Neutrophil (primary cell): ENCODE measurements at regions not wholly inside any gene's neighbourhood (a gene's known extent, or its start where the extent isn't known, plus 50 kb on each side); places are given as distances from the start of the nearest gene placed in this dataset.

Experiments
- H3K27ac ChIP-seq: fragments of 200-600 bp; sonication (generic); 2 replicates; pipeline ENCODE4 v1.5.1; 2016; ENCODE audit warnings: mild to moderate bottlenecking, moderate library complexity
- H3K27me3 ChIP-seq: fragments of 200-600 bp; sonication (generic); 2 replicates; pipeline ENCODE4 v1.6.0; 2016; ENCODE audit warnings: mild to moderate bottlenecking
- H3K36me3 ChIP-seq: fragments of 200-600 bp; sonication (generic); 2 replicates; pipeline ENCODE4 v1.5.1; 2017
- H3K4me1 ChIP-seq, 2 experiments: fragments of 200-600 bp in 1 of 2; sonication (generic) in 1 of 2; 1 replicate in 1 of 2; 2 replicates in 1 of 2; pipeline versions ENCODE4 v1.5.1 to v1.6.1; 2013 to 2016; ENCODE audit warnings: low read depth in 1 of 2, low read length in 1 of 2, mild to moderate bottlenecking in 1 of 2, moderate library complexity in 1 of 2; ENCODE audit not compliant: control insufficient read depth in 1 of 2, insufficient read depth in 1 of 2
- H3K4me3 ChIP-seq, 2 experiments: fragments of 200-600 bp in 1 of 2; sonication (generic) in 1 of 2; 1 replicate in 1 of 2; 2 replicates in 1 of 2; pipeline ENCODE4 v1.5.1; 2013 to 2016; ENCODE audit warnings: low read depth in 1 of 2, low read length in 1 of 2, mild to moderate bottlenecking in 1 of 2, moderate library complexity in 1 of 2
- H3K9me3 ChIP-seq: fragments of 200-600 bp; sonication (generic); 2 replicates; pipeline ENCODE4 v1.5.1; 2016
- CTCF ChIP-seq: fragments of 200-600 bp; sonication (generic); IDR thresholded peaks from 2 replicates; pipeline ENCODE4 v1.5.1; 2016; ENCODE audit warnings: antibody characterized with exemption

GRCh38 chr22:49623715-49624114, 204.0 kb downstream of the BRD1 start:
- TF ChIP-seq CTCF, result no peak
- no peaks in the 10 kb centered on the region for H3K27me3 ChIP-seq

GRCh38 chr22:49623176-49623575, 204.5 kb downstream of the BRD1 start:
- no peak for TF ChIP-seq CTCF
- H3K9me3 ChIP-seq, result no peaks in the 10 kb centered on the region
- H3K27ac ChIP-seq, result no peak overlapping the region
- H3K4me1 ChIP-seq, result no peaks in the 10 kb centered on the region
- H3K4me3 ChIP-seq, result no peak overlapping the region
- H3K27me3 ChIP-seq, result no peaks in the 10 kb centered on the region
- peaks cover 16% of the 10 kb centered on the region for H3K36me3 ChIP-seq

More at GRCh38 chr22:49623715-49624114, 204.0 kb downstream of the BRD1 start:
- no peaks in the 10 kb centered on the region for H3K9me3 ChIP-seq
- no peak overlapping the region for H3K27ac ChIP-seq
- no peak overlapping the region for H3K4me3 ChIP-seq
- H3K36me3 ChIP-seq, result peaks cover 18% of the 10 kb centered on the region
- H3K4me1 ChIP-seq, result no peaks in the 10 kb centered on the region

GRCh38 chr22:49622241-49623105, 205.2 kb downstream of the BRD1 start:
- H3K9me3 ChIP-seq, result no peaks in the 10 kb centered on the region
- no peak overlapping the region for H3K27ac ChIP-seq
- peaks cover 16% of the 10 kb centered on the region for H3K36me3 ChIP-seq
- no peaks in the 10 kb centered on the region for H3K27me3 ChIP-seq
- no peak overlapping the region for H3K4me3 ChIP-seq
- TF ChIP-seq CTCF, result no peak
- no peaks in the 10 kb centered on the region for H3K4me1 ChIP-seq

GRCh38 chr22:49621601-49622210, 206.0 kb downstream of the BRD1 start:
- TF ChIP-seq CTCF, result no peak
- Histone ChIP-seq H3K27ac (no peak overlapping the region), H3K4me3 (no peak overlapping the region), H3K4me1 (no peaks in the 10 kb centered on the region), H3K9me3 (no peaks in the 10 kb centered on the region), H3K36me3 (peaks cover 16% of the 10 kb centered on the region), H3K27me3 (no peaks in the 10 kb centered on the region)

GRCh38 chr22:49620666-49621065, 207.0 kb downstream of the BRD1 start:
- peaks cover 16% of the 10 kb centered on the region for H3K36me3 ChIP-seq

More at GRCh38 chr22:49620666-49621065, 207.0 kb downstream of the BRD1 start:
- no peaks in the 10 kb centered on the region for H3K9me3 ChIP-seq
- H3K4me1 ChIP-seq, result no peaks in the 10 kb centered on the region
- H3K27ac ChIP-seq, result no peak overlapping the region
- H3K4me3 ChIP-seq, result no peak overlapping the region
- no peak for TF ChIP-seq CTCF
- no peaks in the 10 kb centered on the region for H3K27me3 ChIP-seq
